HFF-Myc (cell line): ENCODE measurements at regions not wholly inside any gene's neighbourhood (a gene's known extent, or its start where the extent isn't known, plus 50 kb on each side); places are given as distances from the start of the nearest gene placed in this dataset.
"Not testable (repeated sequence)": the region's sequence is repeated elsewhere in the genome, so short reads cannot be mapped to it uniquely, and the experiment has no call there.

Experiments
- DNase-seq: peaks from one replicate; pipeline ENCODE4 v3.0.0-alpha.2; 2011; ENCODE audit warnings: low read depth; ENCODE audit errors: extremely low read depth
- H3K4me3 ChIP-seq: replicated peaks from 2 replicates; pipeline ENCODE4 v1.5.1; 2011; ENCODE audit warnings: low read depth, mild to moderate bottlenecking, control low read depth, low read length
- CTCF ChIP-seq: IDR thresholded peaks from 2 replicates; pipeline ENCODE4 v1.5.1; 2012; ENCODE audit warnings: mild to moderate bottlenecking, low read depth, low read length, control low read depth; ENCODE audit errors: missing control alignments

- no peak for DNase-seq
- no peak overlapping the region for H3K4me3 ChIP-seq
- TF ChIP-seq CTCF: no peak
Measured at GRCh38 chr10:59448616-59449015, 86.3 kb upstream of the FAM13C start.

GRCh38 chr10:59435707-59436106 is 73.4 kb upstream of the FAM13C start:
- DNase-seq: no peak
- no peak for TF ChIP-seq CTCF
- H3K4me3 ChIP-seq: no peak overlapping the region

GRCh38 chr10:59434463-59435321 is 72.3 kb upstream of the FAM13C start:
- no peak for TF ChIP-seq CTCF
- H3K4me3 ChIP-seq: no peak overlapping the region
- DNase-seq: no peak

- DNase-seq: no peak
- H3K4me3 ChIP-seq: no peak overlapping the region
- no peak for TF ChIP-seq CTCF
Measured at GRCh38 chr10:59433720-59434428, 71.5 kb upstream of the FAM13C start.

GRCh38 chr10:59432207-59432900 is 70.0 kb upstream of the FAM13C start:
- DNase-seq: no peak
- no peak for TF ChIP-seq CTCF
- no peak overlapping the region for H3K4me3 ChIP-seq

- not testable (repeated sequence) for H3K4me3 ChIP-seq, DNase-seq
Measured at GRCh38 chr10:59413795-59414194, 51.4 kb upstream of the FAM13C start.
